Nephron (organoid): ENCODE measurements at regions not wholly inside any gene's neighbourhood (a gene's known extent, or its start where the extent isn't known, plus 50 kb on each side); places are given as distances from the start of the nearest gene placed in this dataset.

ENCODE experiments used
- H3K27ac Mint-ChIP-seq, 3 experiments: 2 replicates each; pipeline ENCODE4 v1.8.0; 2020; ENCODE audit warnings: mixed read lengths in 3 of 3, mild to moderate bottlenecking in 2 of 3, moderate library complexity in 1 of 3
- H3K27me3 Mint-ChIP-seq: 2 replicates; pipeline ENCODE4 v1.8.0; 2021; ENCODE audit warnings: low read depth, mild to moderate bottlenecking, moderate library complexity, mixed read lengths
- H3K36me3 Mint-ChIP-seq: 2 replicates; pipeline ENCODE4 v1.8.0; 2020; ENCODE audit warnings: low read depth, mixed read lengths
- H3K4me1 Mint-ChIP-seq: 2 replicates; pipeline ENCODE4 v1.8.0; 2020; ENCODE audit warnings: mixed read lengths
- H3K4me3 Mint-ChIP-seq, 3 experiments: 2 replicates each; pipeline ENCODE4 v1.8.0; 2020; ENCODE audit warnings: mild to moderate bottlenecking in 3 of 3, mixed read lengths in 3 of 3, moderate library complexity in 2 of 3
- H3K9me3 Mint-ChIP-seq: 2 replicates; pipeline ENCODE4 v1.8.0; 2020; ENCODE audit warnings: mixed read lengths
- CTCF ChIP-seq, 3 experiments: fragments of 200-600 bp; sonication (generic); IDR thresholded peaks; one replicate each; pipeline ENCODE4 v1.5.0; 2021; ENCODE audit warnings: antibody characterized with exemption in 3 of 3; ENCODE audit not compliant: unreplicated experiment in 3 of 3

GRCh38 chr1:117678246-117678977 lies 72.6 kb downstream of the TENT5C start:
- Mint-ChIP-seq H3K4me1 (no peaks in the 10 kb centered on the region), H3K36me3 (no peaks in the 10 kb centered on the region), H3K4me3 (no peak overlapping the region), H3K27me3 (peaks cover 9% of the 10 kb centered on the region), H3K9me3 (no peaks in the 10 kb centered on the region), H3K27ac (no peak overlapping the region)
- TF ChIP-seq CTCF (IDR thresholded peaks at IDR 0.05; ENCODE audit: unreplicated experiment in 3 of 3) = no peak

- H3K9me3 Mint-ChIP-seq = no peaks in the 10 kb centered on the region
- H3K27me3 Mint-ChIP-seq = peaks cover 4% of the 10 kb centered on the region
- no peak overlapping the region for H3K27ac Mint-ChIP-seq
- no peak for TF ChIP-seq CTCF (IDR thresholded peaks at IDR 0.05; ENCODE audit: unreplicated experiment in 3 of 3)
- H3K4me1 Mint-ChIP-seq = no peaks in the 10 kb centered on the region
- no peaks in the 10 kb centered on the region for H3K36me3 Mint-ChIP-seq
- no peak overlapping the region for H3K4me3 Mint-ChIP-seq
These were observed 73.5 kb downstream of the TENT5C start for GRCh38 chr1:117679299-117679698.

- Mint-ChIP-seq H3K4me1 (no peaks in the 10 kb centered on the region), H3K27ac (no peak overlapping the region), H3K9me3 (no peaks in the 10 kb centered on the region), H3K27me3 (peaks cover 5% of the 10 kb centered on the region), H3K36me3 (no peaks in the 10 kb centered on the region), H3K4me3 (no peak overlapping the region)
- TF ChIP-seq CTCF (IDR thresholded peaks at IDR 0.05; ENCODE audit: unreplicated experiment in 3 of 3) = no peak
These were observed 74.0 kb downstream of the TENT5C start for GRCh38 chr1:117679868-117680267.

GRCh38 chr1:117680316-117681002 lies 74.6 kb downstream of the TENT5C start:
- Mint-ChIP-seq H3K4me3 (no peak overlapping the region), H3K27me3 (peaks cover 8% of the 10 kb centered on the region), H3K4me1 (no peaks in the 10 kb centered on the region), H3K36me3 (no peaks in the 10 kb centered on the region), H3K9me3 (no peaks in the 10 kb centered on the region), H3K27ac (no peak overlapping the region)
- no peak for TF ChIP-seq CTCF (IDR thresholded peaks at IDR 0.05; ENCODE audit: unreplicated experiment in 3 of 3)

GRCh38 chr1:117681093-117681900 lies 75.4 kb downstream of the TENT5C start:
- no peaks in the 10 kb centered on the region for H3K9me3 Mint-ChIP-seq
- H3K27me3 Mint-ChIP-seq = peaks cover 8% of the 10 kb centered on the region
- H3K4me3 Mint-ChIP-seq = no peak overlapping the region
- no peaks in the 10 kb centered on the region for H3K36me3 Mint-ChIP-seq
- H3K4me1 Mint-ChIP-seq = no peaks in the 10 kb centered on the region
- TF ChIP-seq CTCF (IDR thresholded peaks at IDR 0.05; ENCODE audit: unreplicated experiment in 3 of 3) = no peak
- H3K27ac Mint-ChIP-seq = no peak overlapping the region
